NCI-H460 (cell line): ENCODE measurements at regions not wholly inside any gene's neighbourhood (a gene's known extent, or its start where the extent isn't known, plus 50 kb on each side); places are given as distances from the start of the nearest gene placed in this dataset.
"Not testable (repeated sequence)": the region's sequence is repeated elsewhere in the genome, so short reads cannot be mapped to it uniquely, and the experiment has no call there.

Experiments used
- DNase-seq: peaks from one replicate; pipeline ENCODE4 v3.0.0-alpha.2; 2016; ENCODE audit warnings: low read depth; ENCODE audit errors: extremely low read depth

GRCh38 chr12:46526233-46526632 lies 153.7 kb upstream of the SLC38A2 start:
- DNase-seq = no peak

- DNase-seq = no peak
These were observed 152.2 kb upstream of the SLC38A2 start for GRCh38 chr12:46524778-46525177.

GRCh38 chr12:46523863-46524770 lies 151.5 kb upstream of the SLC38A2 start:
- DNase-seq = peak; percentile 57

- DNase-seq = no peak
These were observed 150.9 kb upstream of the SLC38A2 start for GRCh38 chr12:46523446-46523845.

DNA sequence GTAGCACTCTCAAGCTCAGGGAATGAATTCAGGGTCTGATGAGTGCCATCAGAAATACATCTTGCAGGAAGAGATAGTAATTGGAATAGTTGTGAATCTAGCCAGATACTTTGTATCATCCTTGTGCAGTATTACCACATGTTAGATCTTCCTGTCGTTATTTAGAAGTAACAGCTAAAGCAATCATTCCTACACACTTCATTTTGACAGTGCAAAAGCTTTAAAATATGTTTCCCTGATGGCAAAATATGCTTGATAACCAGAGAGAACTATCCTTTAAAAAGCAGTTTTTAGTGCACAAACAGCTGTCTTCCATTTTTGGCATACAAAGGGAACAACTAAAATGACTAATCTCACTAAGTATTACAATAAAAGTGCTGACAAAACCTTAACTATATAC lies 149.5 kb upstream of the SLC38A2 start:
- DNase-seq = no peak

DNA sequence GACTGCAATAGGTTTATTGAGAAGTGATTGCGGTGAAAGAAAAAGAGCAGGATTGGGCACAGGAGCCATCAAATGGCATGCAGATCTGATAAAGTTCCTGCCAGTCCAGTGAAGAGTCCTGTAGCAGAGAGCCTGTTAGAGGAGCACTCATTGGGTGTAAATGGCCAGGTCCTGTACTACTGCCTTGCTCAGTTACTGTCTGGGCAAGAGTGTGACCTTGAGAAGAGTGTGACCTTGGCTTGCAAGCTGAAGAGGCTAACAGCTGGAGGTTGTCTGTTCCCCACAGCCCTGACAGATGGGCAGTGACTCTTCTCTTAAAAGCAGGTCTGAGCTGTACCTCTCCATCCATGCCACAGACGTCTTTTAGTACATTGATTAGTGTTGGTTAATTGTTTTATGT lies 148.6 kb upstream of the SLC38A2 start:
- no peak for DNase-seq

GRCh38 chr12:46519407-46519806 lies 146.8 kb upstream of the SLC38A2 start:
- DNase-seq = no peak

DNA sequence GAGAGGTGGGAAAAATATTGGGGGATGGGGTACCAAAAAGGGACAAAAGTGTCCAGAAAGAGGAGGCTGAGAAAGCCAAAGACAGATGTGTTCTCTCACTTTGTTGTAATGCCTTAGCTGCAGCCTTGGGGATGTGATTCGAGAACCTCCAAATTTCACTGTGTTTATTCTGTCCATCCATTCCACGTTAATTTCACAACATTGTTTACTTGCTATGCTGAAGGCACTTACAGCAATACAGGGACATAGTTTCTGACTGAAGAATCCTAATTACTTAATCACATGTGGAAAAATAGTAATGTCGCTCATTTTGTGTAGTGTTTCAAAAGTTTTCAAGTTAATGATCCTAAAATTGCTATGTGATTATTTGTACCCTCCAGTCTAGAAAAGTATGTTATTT lies 146.2 kb upstream of the SLC38A2 start:
- DNase-seq = no peak

DNA sequence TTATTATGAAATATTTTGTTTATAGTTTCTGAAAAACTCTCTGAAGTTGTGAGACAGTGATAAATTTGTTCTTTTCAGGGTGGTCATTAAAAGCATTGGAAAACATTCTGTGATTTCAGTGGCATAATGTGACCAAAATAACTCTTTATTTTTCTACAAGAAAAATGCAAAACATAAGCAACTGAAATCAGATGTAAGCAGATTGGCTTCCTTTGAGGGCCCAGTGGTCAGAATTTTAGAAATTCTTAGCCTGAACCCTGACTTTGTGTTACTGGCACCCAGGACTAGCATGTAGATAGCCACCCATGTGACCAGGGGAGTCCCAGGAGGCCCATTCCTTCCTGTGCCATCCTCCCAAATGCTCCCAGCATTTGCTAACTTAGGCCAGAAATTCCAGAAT lies 145.6 kb upstream of the SLC38A2 start:
- DNase-seq = no peak

GRCh38 chr12:46517579-46517962 lies 145.0 kb upstream of the SLC38A2 start:
- no peak for DNase-seq

GRCh38 chr12:46516933-46517578 lies 144.5 kb upstream of the SLC38A2 start:
- no peak for DNase-seq

DNA sequence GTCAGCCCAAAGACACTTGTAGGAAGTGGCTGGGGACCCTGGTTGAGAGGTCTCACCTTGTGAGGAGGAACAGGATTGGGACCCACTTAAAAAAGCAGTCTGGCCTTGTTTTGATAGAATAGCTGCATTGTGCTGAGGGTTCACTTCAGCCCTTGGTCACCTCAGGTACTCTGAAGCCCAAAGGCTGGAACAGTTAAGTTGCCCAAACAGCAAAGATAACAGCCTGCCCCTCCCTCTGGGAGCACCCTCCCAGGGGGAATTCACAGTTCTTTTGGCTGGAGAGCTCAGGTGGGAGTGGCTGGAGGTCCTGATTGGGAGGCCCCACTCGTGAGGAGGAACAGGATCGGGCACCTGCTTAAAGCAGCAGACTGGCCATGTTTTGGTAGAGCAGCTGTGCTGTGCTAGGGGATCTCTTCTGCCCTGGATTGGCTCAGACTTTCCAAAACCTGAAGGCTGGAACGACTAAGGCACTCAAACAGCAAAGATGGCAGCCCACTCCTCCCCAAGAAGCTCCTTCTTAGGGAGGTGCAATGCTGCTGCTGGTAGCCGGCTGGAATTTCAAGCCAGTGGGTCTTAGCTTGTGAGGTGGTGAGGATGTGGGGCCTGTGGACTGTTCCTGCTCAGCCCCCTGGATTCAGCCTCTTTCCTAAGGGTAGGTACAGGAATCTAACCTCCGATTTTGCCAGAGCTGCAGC lies 143.8 kb upstream of the SLC38A2 start:
- DNase-seq = no peak

DNA sequence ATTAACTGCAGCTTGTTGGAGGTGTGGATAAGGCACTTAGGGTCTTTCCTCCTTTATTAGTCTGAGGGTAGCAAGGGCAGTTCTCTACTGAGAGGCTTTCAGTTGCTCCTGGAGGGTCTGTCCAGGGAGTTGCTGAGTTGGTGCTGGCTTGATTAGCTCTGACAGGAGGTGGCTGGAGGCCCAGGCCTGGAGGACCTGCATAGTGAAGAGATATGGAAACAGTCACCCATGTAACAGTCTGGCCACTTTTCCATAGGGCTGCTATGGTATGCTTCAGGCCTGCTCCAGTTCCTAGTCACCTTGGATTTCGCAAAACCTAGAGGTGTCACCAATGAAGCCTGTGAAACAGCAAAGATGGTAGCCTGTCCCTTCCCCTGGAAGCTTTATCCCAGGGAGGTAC lies 143.3 kb upstream of the SLC38A2 start:
- DNase-seq = no peak

GRCh38 chr12:46514886-46515285 lies 142.3 kb upstream of the SLC38A2 start:
- DNase-seq = no peak

DNA sequence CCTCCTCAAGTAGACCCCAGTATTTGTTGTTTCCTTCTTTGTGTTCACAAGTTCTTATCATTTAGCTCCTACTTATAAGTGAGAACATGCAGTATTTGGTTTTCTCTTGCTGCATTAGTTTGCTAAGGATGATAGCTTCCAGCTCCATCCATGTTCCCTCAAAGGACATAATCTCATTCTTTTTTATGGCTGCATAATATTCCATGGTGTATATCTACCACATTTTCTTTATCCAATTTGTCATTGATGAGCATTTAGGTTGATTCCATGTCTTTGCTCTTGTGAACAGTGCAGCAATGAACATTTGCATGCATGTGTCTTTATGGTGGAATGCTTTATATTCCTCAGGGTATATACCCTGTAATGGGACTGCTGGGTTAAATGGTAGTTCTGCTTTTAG lies 137.7 kb upstream of the SLC38A2 start:
- DNase-seq = not testable (repeated sequence)

GRCh38 chr12:46509135-46509534 lies 136.6 kb upstream of the SLC38A2 start:
- DNase-seq = no peak

DNA sequence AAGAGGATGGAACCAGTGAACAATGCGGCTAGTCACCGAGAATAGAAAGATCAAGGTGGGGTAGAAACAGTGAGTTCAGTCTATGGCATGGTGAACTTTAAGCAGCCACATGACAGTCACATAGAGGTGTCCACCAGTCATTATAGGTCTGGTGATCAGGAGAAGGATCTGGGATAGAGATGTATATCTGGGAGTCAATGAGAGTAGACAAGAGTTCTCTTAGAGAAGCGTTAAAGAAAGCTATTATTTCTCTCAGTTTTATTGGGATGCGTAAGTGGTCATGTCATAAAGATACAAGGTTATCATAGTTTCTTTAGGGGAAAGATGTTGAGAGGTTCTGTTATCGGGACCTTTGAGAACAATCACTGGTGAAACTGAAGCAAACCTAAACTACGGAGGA lies 136.1 kb upstream of the SLC38A2 start:
- no peak for DNase-seq

- no peak for DNase-seq
These were observed 135.2 kb upstream of the SLC38A2 start for GRCh38 chr12:46507766-46508165.

GRCh38 chr12:46506961-46507360 lies 134.4 kb upstream of the SLC38A2 start:
- DNase-seq = no peak

GRCh38 chr12:46506198-46506597 lies 133.6 kb upstream of the SLC38A2 start:
- no peak for DNase-seq

GRCh38 chr12:46504494-46504893 lies 131.9 kb upstream of the SLC38A2 start:
- DNase-seq = no peak
